Transverse colon (tissue), 4 donors: ENCODE measurements at regions not wholly inside any gene's neighbourhood (a gene's known extent, or its start where the extent isn't known, plus 50 kb on each side); places are given as distances from the start of the nearest gene placed in this dataset.

ENCODE experiments used
- POLR2AphosphoS5 ChIP-seq, 3 donors: sonication (generic); formaldehyde crosslinking; IDR thresholded peaks; one replicate each; pipeline ENCODE4 v1.6.1; 2016; ENCODE audit warnings: antibody characterized with exemption in 3 of 3
- TF ChIP-seq, protein P1 (sequence below), 5 experiments: fragments of 200-600 bp in 3 of 5; fragments of 450-650 bp in 2 of 5; sonication (generic) in 3 of 5; IDR thresholded peaks; 1 replicate in 2 of 5; 2 replicates in 3 of 5; pipeline ENCODE4 v1.5.1; 2016 to 2017; ENCODE audit warnings: antibody characterized with exemption in 5 of 5, inconsistent platforms in 3 of 5, mild to moderate bottlenecking in 2 of 5, moderate library complexity in 1 of 5

DNA sequence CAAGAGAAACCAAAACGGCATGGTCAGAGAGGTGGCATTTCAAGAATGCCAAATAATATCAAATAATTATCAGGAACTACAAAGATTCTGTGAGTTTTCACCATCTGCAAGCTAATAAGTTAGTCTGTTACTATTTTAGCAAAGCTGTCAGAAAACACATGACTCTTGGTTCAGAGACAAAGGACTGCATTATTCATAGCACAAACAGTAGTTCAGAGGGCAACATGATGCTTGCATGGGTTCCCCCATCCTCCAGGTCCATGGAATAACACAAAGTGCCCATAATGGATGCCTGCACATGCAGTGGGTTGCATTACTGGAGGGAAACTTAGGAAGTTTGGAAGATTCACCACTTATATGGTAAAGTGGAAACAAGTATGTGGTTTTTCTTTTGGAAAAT lies 228.8 kb upstream of the ALCAM start:
- TF ChIP-seq POLR2AphosphoS5 (IDR thresholded peaks at IDR 0.05), result no peak
- TF ChIP-seq, protein P1, sequence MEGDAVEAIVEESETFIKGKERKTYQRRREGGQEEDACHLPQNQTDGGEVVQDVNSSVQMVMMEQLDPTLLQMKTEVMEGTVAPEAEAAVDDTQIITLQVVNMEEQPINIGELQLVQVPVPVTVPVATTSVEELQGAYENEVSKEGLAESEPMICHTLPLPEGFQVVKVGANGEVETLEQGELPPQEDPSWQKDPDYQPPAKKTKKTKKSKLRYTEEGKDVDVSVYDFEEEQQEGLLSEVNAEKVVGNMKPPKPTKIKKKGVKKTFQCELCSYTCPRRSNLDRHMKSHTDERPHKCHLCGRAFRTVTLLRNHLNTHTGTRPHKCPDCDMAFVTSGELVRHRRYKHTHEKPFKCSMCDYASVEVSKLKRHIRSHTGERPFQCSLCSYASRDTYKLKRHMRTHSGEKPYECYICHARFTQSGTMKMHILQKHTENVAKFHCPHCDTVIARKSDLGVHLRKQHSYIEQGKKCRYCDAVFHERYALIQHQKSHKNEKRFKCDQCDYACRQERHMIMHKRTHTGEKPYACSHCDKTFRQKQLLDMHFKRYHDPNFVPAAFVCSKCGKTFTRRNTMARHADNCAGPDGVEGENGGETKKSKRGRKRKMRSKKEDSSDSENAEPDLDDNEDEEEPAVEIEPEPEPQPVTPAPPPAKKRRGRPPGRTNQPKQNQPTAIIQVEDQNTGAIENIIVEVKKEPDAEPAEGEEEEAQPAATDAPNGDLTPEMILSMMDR (IDR thresholded peaks at IDR 0.05), result no peak
